ENCODE measurements at regions not wholly inside any gene's neighbourhood (a gene's known extent, or its start where the extent isn't known, plus 50 kb on each side); places are given as distances from the start of the nearest gene placed in this dataset.

GRCh38 chr1:157291083-157291482 is 152.9 kb upstream of the ETV3 start:
- Histone ChIP-seq H3K4me1 (ENCODE audit: control insufficient read depth in 1 of 2, low read depth in 2 of 2) (no peaks in the 10 kb centered on the region), H3K36me3 (no peaks in the 10 kb centered on the region), H3K9me3 (no peaks in the 10 kb centered on the region), H3K27me3 (replicated peaks; ENCODE audit: insufficient read depth) (no peaks in the 10 kb centered on the region), H3K27ac (no peak overlapping the region), H3K4me3 (no peak overlapping the region)
- ATAC-seq (ENCODE audit: insufficient number of reproducible peaks, low FRiP score, low read depth), result no peak
- no peak for TF ChIP-seq CTCF (IDR thresholded peaks at IDR 0.05)
- no peak for DNase-seq (ENCODE audit: low spot score)

- H3K27me3 ChIP-seq (replicated peaks; ENCODE audit: insufficient read depth), result no peaks in the 10 kb centered on the region
- no peak overlapping the region for H3K27ac ChIP-seq
- no peaks in the 10 kb centered on the region for H3K9me3 ChIP-seq
- H3K4me3 ChIP-seq, result no peak overlapping the region
- no peaks in the 10 kb centered on the region for H3K36me3 ChIP-seq
- ATAC-seq (ENCODE audit: insufficient number of reproducible peaks, low FRiP score, low read depth), result no peak
- H3K4me1 ChIP-seq (ENCODE audit: control insufficient read depth in 1 of 2, low read depth in 2 of 2), result no peaks in the 10 kb centered on the region
- no peak for TF ChIP-seq CTCF (IDR thresholded peaks at IDR 0.05)
- DNase-seq (ENCODE audit: low spot score), result no peak
Observed at GRCh38 chr1:157289424-157290105, 151.4 kb upstream of the ETV3 start.

DNA sequence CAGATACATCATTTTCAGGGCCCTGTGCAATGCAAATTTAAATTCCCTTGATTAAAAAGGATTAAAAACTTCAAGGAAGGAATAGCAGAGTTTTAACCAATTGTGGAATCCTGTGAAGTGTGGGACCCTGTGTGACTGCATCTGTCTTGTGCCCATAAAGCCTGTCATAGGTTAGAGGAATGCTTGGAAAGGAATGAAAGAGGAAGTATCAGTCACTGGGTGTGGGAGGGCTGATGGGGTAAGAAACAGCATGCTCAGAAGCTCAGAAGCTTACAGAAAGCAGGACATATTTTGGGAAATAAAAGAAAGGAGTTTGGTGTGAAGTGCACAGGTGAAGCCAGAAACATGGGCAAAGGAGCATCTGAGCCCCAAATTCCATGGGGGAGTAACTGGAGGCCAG is 150.8 kb upstream of the ETV3 start:
- no peak for TF ChIP-seq CTCF (IDR thresholded peaks at IDR 0.05)
- no peak for ATAC-seq (ENCODE audit: insufficient number of reproducible peaks, low FRiP score, low read depth)

DNA sequence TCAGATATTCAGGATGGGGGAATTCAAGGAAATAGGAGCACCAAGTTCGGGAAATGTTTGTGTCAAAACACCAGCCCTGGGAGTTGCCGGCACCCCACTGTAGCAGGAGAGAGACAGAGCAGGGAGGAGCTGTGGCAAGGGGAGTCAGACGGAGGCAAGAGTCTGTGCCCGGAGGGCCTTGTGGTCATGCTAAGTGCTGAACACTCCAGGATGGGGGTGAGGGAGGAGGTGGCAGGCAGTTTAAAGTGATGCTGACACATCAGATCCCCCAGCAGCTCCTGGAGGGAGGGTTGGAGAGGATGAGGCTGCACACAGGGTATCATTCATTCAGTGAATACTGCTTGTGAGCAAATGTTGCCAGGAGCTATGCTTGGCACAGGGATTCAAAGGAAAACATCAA is 150.3 kb upstream of the ETV3 start:
- H3K27ac ChIP-seq, result no peak overlapping the region
- TF ChIP-seq CTCF (IDR thresholded peaks at IDR 0.05), result no peak
- H3K9me3 ChIP-seq, result no peaks in the 10 kb centered on the region
- DNase-seq (ENCODE audit: low spot score), result no peak
- no peaks in the 10 kb centered on the region for H3K4me1 ChIP-seq (ENCODE audit: control insufficient read depth in 1 of 2, low read depth in 2 of 2)
- H3K27me3 ChIP-seq (replicated peaks; ENCODE audit: insufficient read depth), result no peaks in the 10 kb centered on the region
- ATAC-seq (ENCODE audit: insufficient number of reproducible peaks, low FRiP score, low read depth), result no peak
- no peaks in the 10 kb centered on the region for H3K36me3 ChIP-seq
- no peak overlapping the region for H3K4me3 ChIP-seq

More for the DNA sequence above, 150.8 kb upstream of the ETV3 start:
- no peak for DNase-seq (ENCODE audit: low spot score)
- H3K27ac ChIP-seq, result no peak overlapping the region
- no peak overlapping the region for H3K4me3 ChIP-seq
- H3K9me3 ChIP-seq, result no peaks in the 10 kb centered on the region
- no peaks in the 10 kb centered on the region for H3K4me1 ChIP-seq (ENCODE audit: control insufficient read depth in 1 of 2, low read depth in 2 of 2)
- no peaks in the 10 kb centered on the region for H3K36me3 ChIP-seq
- no peaks in the 10 kb centered on the region for H3K27me3 ChIP-seq (replicated peaks; ENCODE audit: insufficient read depth)

GRCh38 chr1:157288006-157288405 is 149.8 kb upstream of the ETV3 start:
- Histone ChIP-seq H3K4me3 (no peak overlapping the region), H3K4me1 (ENCODE audit: control insufficient read depth in 1 of 2, low read depth in 2 of 2) (no peaks in the 10 kb centered on the region), H3K36me3 (no peaks in the 10 kb centered on the region), H3K9me3 (no peaks in the 10 kb centered on the region), H3K27ac (no peak overlapping the region), H3K27me3 (replicated peaks; ENCODE audit: insufficient read depth) (no peaks in the 10 kb centered on the region)
- DNase-seq (ENCODE audit: low spot score) (no peak), ATAC-seq (ENCODE audit: insufficient number of reproducible peaks, low FRiP score, low read depth) (no peak)
- TF ChIP-seq CTCF (IDR thresholded peaks at IDR 0.05), result no peak

Measured in thoracic aorta (tissue), 2 donors.